HG02973 (cell line): ENCODE measurements at regions not wholly inside any gene's neighbourhood (a gene's known extent, or its start where the extent isn't known, plus 50 kb on each side); places are given as distances from the start of the nearest gene placed in this dataset.
A peak's percentile ranks its signal among the peaks of the same experiment; 100 is the strongest.

ENCODE experiments used
- ATAC-seq: cut with Tn5 transposase; IDR thresholded peaks from one replicate; pipeline ENCODE4 v1.9.1; 2021; ENCODE audit warnings: moderate library complexity; ENCODE audit not compliant: unreplicated experiment

GRCh38 chr2:221156062-221156734 is 415.9 kb downstream of the EPHA4 start:
- no peak for ATAC-seq

- ATAC-seq: no peak
Observed at GRCh38 chr2:221161186-221161585, 410.9 kb downstream of the EPHA4 start.

- no peak for ATAC-seq
Observed at GRCh38 chr2:221166292-221166691, 405.8 kb downstream of the EPHA4 start.

GRCh38 chr2:221167561-221167960 is 404.5 kb downstream of the EPHA4 start:
- no peak for ATAC-seq

- no peak for ATAC-seq
Observed at GRCh38 chr2:221169724-221170123, 402.4 kb downstream of the EPHA4 start.

GRCh38 chr2:221170548-221170947 is 401.6 kb downstream of the EPHA4 start:
- ATAC-seq: no peak

GRCh38 chr2:221176667-221177066 is 395.4 kb downstream of the EPHA4 start:
- ATAC-seq: no peak

- no peak for ATAC-seq
Observed at GRCh38 chr2:221178139-221178538, 394.0 kb downstream of the EPHA4 start.

- ATAC-seq: no peak
Observed at GRCh38 chr2:221186873-221187272, 385.2 kb downstream of the EPHA4 start.

- ATAC-seq: no peak
Observed at GRCh38 chr2:221189431-221190067, 382.6 kb downstream of the EPHA4 start.

- no peak for ATAC-seq
Observed at GRCh38 chr2:221195829-221196228, 376.3 kb downstream of the EPHA4 start.

GRCh38 chr2:221197225-221197856 is 374.8 kb downstream of the EPHA4 start:
- ATAC-seq: no peak

- ATAC-seq: no peak
Observed at GRCh38 chr2:221198309-221198708, 373.8 kb downstream of the EPHA4 start.

- no peak for ATAC-seq
Observed at GRCh38 chr2:221200184-221200839, 371.8 kb downstream of the EPHA4 start.

- no peak for ATAC-seq
Observed at GRCh38 chr2:221202431-221202830, 369.7 kb downstream of the EPHA4 start.

GRCh38 chr2:221203125-221203524 is 369.0 kb downstream of the EPHA4 start:
- peak; percentile 95 for ATAC-seq

GRCh38 chr2:221203856-221204255 is 368.2 kb downstream of the EPHA4 start:
- ATAC-seq: no peak

GRCh38 chr2:221204699-221205098 is 367.4 kb downstream of the EPHA4 start:
- ATAC-seq: no peak

- no peak for ATAC-seq
Observed at GRCh38 chr2:221205103-221205673, 366.9 kb downstream of the EPHA4 start.

GRCh38 chr2:221210686-221211085 is 361.4 kb downstream of the EPHA4 start:
- ATAC-seq: no peak

GRCh38 chr2:221211653-221212052 is 360.5 kb downstream of the EPHA4 start:
- no peak for ATAC-seq
